T-helper 2 cell treated with Interferon-gamma antibody and Interleukin-4, amounts not matched to agents 5 μg/mL and 100 μg/mL, for 36 hours (primary cell): ENCODE measurements at regions not wholly inside any gene's neighbourhood (a gene's known extent, or its start where the extent isn't known, plus 50 kb on each side); places are given as distances from the start of the nearest gene placed in this dataset.

ENCODE experiments used
- DNase-seq: peaks from one replicate; pipeline ENCODE4 v3.0.0; 2021; ENCODE audit warnings: low spot score
- H3K27ac Mint-ChIP-seq: one replicate; pipeline ENCODE4 v1.8.0; 2021; ENCODE audit warnings: mild to moderate bottlenecking, mixed read lengths
- H3K27me3 Mint-ChIP-seq: one replicate; pipeline ENCODE4 v1.8.0; 2021; ENCODE audit warnings: low read depth, mixed read lengths
- H3K36me3 Mint-ChIP-seq: one replicate; pipeline ENCODE4 v1.8.0; 2021; ENCODE audit warnings: low read depth, mixed read lengths
- H3K4me1 Mint-ChIP-seq: one replicate; pipeline ENCODE4 v1.8.0; 2021; ENCODE audit warnings: low read depth, mixed read lengths
- H3K4me3 Mint-ChIP-seq: one replicate; pipeline ENCODE4 v1.8.0; 2022; ENCODE audit warnings: mild to moderate bottlenecking, moderate library complexity, mixed read lengths
- H3K9me3 Mint-ChIP-seq: one replicate; pipeline ENCODE4 v1.8.0; 2021; ENCODE audit warnings: mixed read lengths

- Mint-ChIP-seq H3K4me3 (no peak overlapping the region), H3K27me3 (peaks cover 2% of the 10 kb centered on the region), H3K36me3 (no peaks in the 10 kb centered on the region), H3K27ac (no peak overlapping the region), H3K9me3 (no peaks in the 10 kb centered on the region), H3K4me1 (no peaks in the 10 kb centered on the region)
- DNase-seq: no peak
Observed at GRCh38 chr5:133783481-133783880, 171.1 kb upstream of the FSTL4 start.

- H3K9me3 Mint-ChIP-seq: no peaks in the 10 kb centered on the region
- H3K4me3 Mint-ChIP-seq: no peak overlapping the region
- no peak for DNase-seq
- H3K27me3 Mint-ChIP-seq: peaks cover 2% of the 10 kb centered on the region
- H3K36me3 Mint-ChIP-seq: no peaks in the 10 kb centered on the region
- no peak overlapping the region for H3K27ac Mint-ChIP-seq
- H3K4me1 Mint-ChIP-seq: no peaks in the 10 kb centered on the region
Observed at GRCh38 chr5:133782736-133783135, 170.4 kb upstream of the FSTL4 start.

- no peaks in the 10 kb centered on the region for H3K4me1 Mint-ChIP-seq
- no peak for DNase-seq
- no peaks in the 10 kb centered on the region for H3K36me3 Mint-ChIP-seq
- no peak overlapping the region for H3K4me3 Mint-ChIP-seq
- no peak overlapping the region for H3K27ac Mint-ChIP-seq
- H3K27me3 Mint-ChIP-seq: peaks cover 2% of the 10 kb centered on the region
- no peaks in the 10 kb centered on the region for H3K9me3 Mint-ChIP-seq
Observed at GRCh38 chr5:133781436-133782225, 169.3 kb upstream of the FSTL4 start.

GRCh38 chr5:133780619-133781280, 168.4 kb upstream of the FSTL4 start:
- Mint-ChIP-seq H3K4me3 (no peak overlapping the region), H3K27me3 (peaks cover 2% of the 10 kb centered on the region), H3K4me1 (no peaks in the 10 kb centered on the region), H3K27ac (no peak overlapping the region), H3K9me3 (no peaks in the 10 kb centered on the region), H3K36me3 (no peaks in the 10 kb centered on the region)
- DNase-seq: no peak

GRCh38 chr5:133779828-133780475, 167.6 kb upstream of the FSTL4 start:
- no peaks in the 10 kb centered on the region for H3K9me3 Mint-ChIP-seq
- peaks cover 2% of the 10 kb centered on the region for H3K27me3 Mint-ChIP-seq
- no peak for DNase-seq

GRCh38 chr5:133778636-133779035, 166.3 kb upstream of the FSTL4 start:
- Mint-ChIP-seq H3K27ac (no peak overlapping the region), H3K9me3 (no peaks in the 10 kb centered on the region), H3K4me3 (no peak overlapping the region), H3K4me1 (no peaks in the 10 kb centered on the region), H3K36me3 (no peaks in the 10 kb centered on the region), H3K27me3 (peaks cover 2% of the 10 kb centered on the region)
- DNase-seq: no peak

More at GRCh38 chr5:133779828-133780475, 167.6 kb upstream of the FSTL4 start:
- Mint-ChIP-seq H3K4me1 (no peaks in the 10 kb centered on the region), H3K27ac (peak overlapping the region; percentile 1), H3K36me3 (no peaks in the 10 kb centered on the region), H3K4me3 (no peak overlapping the region)

GRCh38 chr5:133777951-133778350, 165.6 kb upstream of the FSTL4 start:
- no peak for DNase-seq
- Mint-ChIP-seq H3K4me3 (no peak overlapping the region), H3K36me3 (no peaks in the 10 kb centered on the region), H3K27me3 (peaks cover 3% of the 10 kb centered on the region), H3K4me1 (no peaks in the 10 kb centered on the region), H3K27ac (no peak overlapping the region), H3K9me3 (no peaks in the 10 kb centered on the region)

GRCh38 chr5:133775584-133776304, 163.4 kb upstream of the FSTL4 start:
- H3K27ac Mint-ChIP-seq: no peak overlapping the region
- no peak overlapping the region for H3K4me3 Mint-ChIP-seq
- H3K4me1 Mint-ChIP-seq: no peaks in the 10 kb centered on the region
- no peaks in the 10 kb centered on the region for H3K9me3 Mint-ChIP-seq
- no peaks in the 10 kb centered on the region for H3K36me3 Mint-ChIP-seq
- no peak for DNase-seq
- peaks cover 6% of the 10 kb centered on the region for H3K27me3 Mint-ChIP-seq

GRCh38 chr5:133773247-133774202, 161.2 kb upstream of the FSTL4 start:
- Mint-ChIP-seq H3K4me1 (no peaks in the 10 kb centered on the region), H3K27ac (no peak overlapping the region), H3K36me3 (no peaks in the 10 kb centered on the region), H3K9me3 (no peaks in the 10 kb centered on the region), H3K4me3 (no peak overlapping the region), H3K27me3 (peaks cover 6% of the 10 kb centered on the region)
- no peak for DNase-seq

- Mint-ChIP-seq H3K9me3 (no peaks in the 10 kb centered on the region), H3K27me3 (peaks cover 9% of the 10 kb centered on the region), H3K36me3 (no peaks in the 10 kb centered on the region), H3K4me3 (no peak overlapping the region), H3K27ac (no peak overlapping the region), H3K4me1 (no peaks in the 10 kb centered on the region)
- no peak for DNase-seq
Observed at GRCh38 chr5:133769842-133770241, 157.5 kb upstream of the FSTL4 start.

GRCh38 chr5:133763744-133764143, 151.4 kb upstream of the FSTL4 start:
- H3K4me1 Mint-ChIP-seq: peaks cover 2% of the 10 kb centered on the region
- H3K27me3 Mint-ChIP-seq: peaks cover 5% of the 10 kb centered on the region
- H3K9me3 Mint-ChIP-seq: no peaks in the 10 kb centered on the region
- DNase-seq: no peak
- H3K4me3 Mint-ChIP-seq: no peak overlapping the region
- H3K27ac Mint-ChIP-seq: no peak overlapping the region
- no peaks in the 10 kb centered on the region for H3K36me3 Mint-ChIP-seq

- Mint-ChIP-seq H3K27ac (no peak overlapping the region), H3K27me3 (peaks cover 10% of the 10 kb centered on the region), H3K36me3 (no peaks in the 10 kb centered on the region), H3K9me3 (no peaks in the 10 kb centered on the region), H3K4me1 (peaks cover 3% of the 10 kb centered on the region), H3K4me3 (no peak overlapping the region)
- no peak for DNase-seq
Observed at GRCh38 chr5:133761632-133762031, 149.3 kb upstream of the FSTL4 start.

- Mint-ChIP-seq H3K9me3 (no peaks in the 10 kb centered on the region), H3K27me3 (peaks cover 13% of the 10 kb centered on the region), H3K36me3 (no peaks in the 10 kb centered on the region), H3K27ac (no peak overlapping the region), H3K4me1 (peaks cover 3% of the 10 kb centered on the region), H3K4me3 (no peak overlapping the region)
- DNase-seq: no peak
Observed at GRCh38 chr5:133760532-133760931, 148.2 kb upstream of the FSTL4 start.
